ENCODE measurements at regions not wholly inside any gene's neighbourhood (a gene's known extent, or its start where the extent isn't known, plus 50 kb on each side); places are given as distances from the start of the nearest gene placed in this dataset.

DNA sequence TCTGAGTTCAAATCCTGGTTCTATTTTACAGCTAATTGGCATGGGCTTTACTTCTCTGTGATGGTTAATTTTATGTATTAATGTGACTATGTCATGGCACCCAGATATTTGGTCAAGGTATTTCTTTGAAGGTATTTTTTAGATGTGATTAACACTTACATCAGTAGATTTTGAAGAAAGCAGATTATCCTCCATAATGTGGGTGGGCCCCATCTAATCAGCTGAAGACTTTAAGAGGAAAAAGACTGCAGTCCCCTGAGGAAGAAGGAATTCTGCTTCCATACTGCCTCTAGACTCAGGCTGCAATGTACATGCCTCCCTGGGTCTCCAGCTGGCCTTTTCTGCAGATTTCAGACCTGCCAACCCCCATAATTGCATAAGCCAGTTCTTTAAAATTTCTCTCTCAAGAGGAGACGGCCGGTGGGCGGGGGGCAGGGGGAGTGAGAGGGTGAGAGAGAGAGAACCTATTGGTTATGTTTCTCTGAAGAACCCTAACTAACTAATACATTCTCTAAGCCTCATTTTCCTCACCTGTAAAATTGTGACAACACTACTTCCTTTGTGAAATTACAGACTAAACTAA lies 338.2 kb upstream of the PRDM1 start:
- TF ChIP-seq CTCF (IDR thresholded peaks at IDR 0.05; ENCODE audit: extremely low read depth in 1 of 2, insufficient read depth in 1 of 2, low read depth in 1 of 2, low read length in 2 of 2) (no peak), MYC (IDR thresholded peaks at IDR 0.05; ENCODE audit: low read depth, low read length) (no peak), POLR2AphosphoS5 (IDR thresholded peaks at IDR 0.05; ENCODE audit: insufficient read depth, low read depth, low read length) (no peak)
